HG03108 (cell line): ENCODE measurements at regions not wholly inside any gene's neighbourhood (a gene's known extent, or its start where the extent isn't known, plus 50 kb on each side); places are given as distances from the start of the nearest gene placed in this dataset.

Experiments used
- ATAC-seq: cut with Tn5 transposase; IDR thresholded peaks from one replicate; pipeline ENCODE4 v1.9.1; 2021; ENCODE audit warnings: moderate library complexity; ENCODE audit not compliant: unreplicated experiment

GRCh38 chr13:103130146-103130545 is 63.9 kb upstream of the SLC10A2 start:
- no peak for ATAC-seq
